ENCODE measurements at regions not wholly inside any gene's neighbourhood (a gene's known extent, or its start where the extent isn't known, plus 50 kb on each side); places are given as distances from the start of the nearest gene placed in this dataset.

DNA sequence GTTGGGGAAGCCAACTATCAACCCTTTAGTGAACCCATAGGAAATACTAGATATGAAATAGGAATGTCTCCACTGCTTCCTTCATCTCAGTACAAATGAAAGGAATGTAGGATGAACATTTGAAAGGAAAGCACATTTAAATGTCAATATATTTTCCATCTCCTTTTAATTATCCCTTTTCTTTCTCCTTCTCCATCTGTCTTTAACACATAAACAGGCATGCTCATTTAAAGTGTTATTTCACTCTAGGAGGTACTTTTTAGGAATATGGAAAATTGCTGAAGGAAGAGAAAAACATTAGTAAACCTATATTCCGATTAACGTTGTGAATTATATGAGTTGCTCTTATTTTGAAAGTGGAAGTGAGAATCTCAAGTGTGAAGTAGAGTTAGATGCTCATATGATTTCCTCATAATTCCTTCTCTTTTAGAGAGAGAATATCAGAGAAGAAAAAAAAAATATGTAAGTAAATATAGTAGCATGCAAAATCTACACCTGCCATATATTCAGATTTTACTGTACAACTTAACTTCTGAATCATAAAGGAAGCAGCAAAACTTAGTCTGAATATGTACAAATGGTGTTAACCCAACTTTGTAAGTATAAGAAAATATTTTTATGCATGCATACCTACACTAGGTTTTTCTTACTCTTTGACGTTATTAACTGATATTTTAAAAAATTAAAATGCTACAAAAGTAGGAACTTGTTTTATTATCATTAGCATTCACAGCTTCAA lies 406.9 kb upstream of the B3GALT2 start:
- ATAC-seq, result no peak
- no peak for TF ChIP-seq PPARA (CRISPR knock-in tag; IDR thresholded peaks at IDR 0.05; ENCODE audit: borderline replicate concordance)
- no peak for TF ChIP-seq ZFP30 (CRISPR knock-in tag; IDR thresholded peaks at IDR 0.05)
- no peak for TF ChIP-seq CSDC2 (CRISPR knock-in tag; IDR thresholded peaks at IDR 0.05)
- TF ChIP-seq OSR1 (CRISPR knock-in tag; IDR thresholded peaks at IDR 0.05), result no peak
- no peak for TF ChIP-seq SNAI2 (CRISPR knock-in tag; IDR thresholded peaks at IDR 0.05)
- no peak for TF ChIP-seq ZNF8 (CRISPR knock-in tag; IDR thresholded peaks at IDR 0.05)
- TF ChIP-seq GLIS3 (CRISPR knock-in tag; IDR thresholded peaks at IDR 0.05), result no peak
- no peak for TF ChIP-seq ZFP3 (CRISPR knock-in tag; IDR thresholded peaks at IDR 0.05)
- no peak for TF ChIP-seq ISL1 (CRISPR knock-in tag; IDR thresholded peaks at IDR 0.05)

DNA sequence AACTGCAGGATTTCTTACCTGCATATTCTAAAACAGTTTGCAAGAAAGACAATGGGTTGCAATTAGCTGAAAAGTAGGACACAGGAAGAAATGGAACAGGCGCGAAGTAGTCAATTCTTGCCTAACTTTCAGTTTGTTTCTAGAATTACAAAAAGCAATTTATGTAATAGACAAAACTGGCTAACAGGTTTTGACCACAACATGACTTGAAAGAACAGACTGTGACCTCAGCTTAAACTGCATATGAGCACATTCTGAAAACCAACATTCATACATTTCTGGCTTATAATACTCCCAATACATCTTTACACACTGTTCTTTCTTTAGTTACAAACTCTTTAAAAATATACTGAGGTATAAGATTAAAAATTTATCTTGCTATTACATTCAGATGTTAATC lies 405.9 kb upstream of the B3GALT2 start:
- no peak for ATAC-seq
- TF ChIP-seq ESRRG (CRISPR knock-in tag; IDR thresholded peaks at IDR 0.05) (no peak), ARNTL (CRISPR knock-in tag; IDR thresholded peaks at IDR 0.05; ENCODE audit: borderline replicate concordance, low read depth) (no peak)

DNA sequence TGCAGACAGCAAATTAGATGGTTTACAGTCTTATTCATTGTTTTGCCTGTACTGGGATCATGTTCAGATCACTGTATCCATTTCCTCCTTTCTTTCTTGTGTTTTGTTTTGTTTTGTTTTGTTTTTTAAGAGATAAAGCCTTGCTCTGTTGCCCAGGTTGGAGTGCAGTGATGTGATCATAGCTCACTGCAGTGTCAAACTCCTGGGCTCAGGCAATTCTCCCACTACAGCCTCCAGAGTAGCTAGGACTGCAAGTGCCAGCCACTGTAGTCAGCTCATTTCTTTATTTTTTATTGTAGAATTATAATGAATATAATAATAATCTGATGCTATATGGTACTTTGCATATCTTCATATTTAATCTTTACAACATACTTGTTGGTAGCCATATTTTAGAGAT lies 403.7 kb upstream of the B3GALT2 start:
- ATAC-seq, result peak; percentile 53

DNA sequence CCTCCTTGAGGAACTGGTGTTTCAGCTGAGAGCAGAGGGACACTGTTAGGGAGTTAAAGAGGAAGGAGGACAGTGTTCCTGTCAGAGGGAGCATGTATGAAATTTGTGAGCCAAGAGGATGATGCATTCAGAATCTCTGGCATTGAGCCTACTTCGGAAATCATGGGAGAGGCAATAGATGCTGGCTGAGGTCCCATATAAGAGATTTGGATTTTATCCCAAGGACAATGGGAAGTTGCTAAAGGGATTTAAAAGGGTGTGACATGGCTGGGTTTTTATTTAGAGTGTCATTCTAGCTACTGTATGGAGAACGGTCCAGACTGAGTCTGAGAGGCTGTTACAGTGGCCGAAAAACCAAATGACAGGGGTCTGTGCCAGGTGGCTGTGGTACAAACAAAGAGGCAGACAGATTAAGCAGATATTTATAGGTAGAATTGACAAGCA lies 403.2 kb upstream of the B3GALT2 start:
- ATAC-seq, result peak; percentile 74
- TF ChIP-seq CSDC2 (CRISPR knock-in tag; IDR thresholded peaks at IDR 0.05), result no peak
- no peak for TF ChIP-seq BACH2 (CRISPR knock-in tag; IDR thresholded peaks at IDR 0.05; ENCODE audit: borderline replicate concordance)
- TF ChIP-seq, protein P1, sequence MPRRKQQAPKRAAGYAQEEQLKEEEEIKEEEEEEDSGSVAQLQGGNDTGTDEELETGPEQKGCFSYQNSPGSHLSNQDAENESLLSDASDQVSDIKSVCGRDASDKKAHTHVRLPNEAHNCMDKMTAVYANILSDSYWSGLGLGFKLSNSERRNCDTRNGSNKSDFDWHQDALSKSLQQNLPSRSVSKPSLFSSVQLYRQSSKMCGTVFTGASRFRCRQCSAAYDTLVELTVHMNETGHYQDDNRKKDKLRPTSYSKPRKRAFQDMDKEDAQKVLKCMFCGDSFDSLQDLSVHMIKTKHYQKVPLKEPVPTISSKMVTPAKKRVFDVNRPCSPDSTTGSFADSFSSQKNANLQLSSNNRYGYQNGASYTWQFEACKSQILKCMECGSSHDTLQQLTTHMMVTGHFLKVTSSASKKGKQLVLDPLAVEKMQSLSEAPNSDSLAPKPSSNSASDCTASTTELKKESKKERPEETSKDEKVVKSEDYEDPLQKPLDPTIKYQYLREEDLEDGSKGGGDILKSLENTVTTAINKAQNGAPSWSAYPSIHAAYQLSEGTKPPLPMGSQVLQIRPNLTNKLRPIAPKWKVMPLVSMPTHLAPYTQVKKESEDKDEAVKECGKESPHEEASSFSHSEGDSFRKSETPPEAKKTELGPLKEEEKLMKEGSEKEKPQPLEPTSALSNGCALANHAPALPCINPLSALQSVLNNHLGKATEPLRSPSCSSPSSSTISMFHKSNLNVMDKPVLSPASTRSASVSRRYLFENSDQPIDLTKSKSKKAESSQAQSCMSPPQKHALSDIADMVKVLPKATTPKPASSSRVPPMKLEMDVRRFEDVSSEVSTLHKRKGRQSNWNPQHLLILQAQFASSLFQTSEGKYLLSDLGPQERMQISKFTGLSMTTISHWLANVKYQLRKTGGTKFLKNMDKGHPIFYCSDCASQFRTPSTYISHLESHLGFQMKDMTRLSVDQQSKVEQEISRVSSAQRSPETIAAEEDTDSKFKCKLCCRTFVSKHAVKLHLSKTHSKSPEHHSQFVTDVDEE (CRISPR knock-in tag; IDR thresholded peaks at IDR 0.05), result no peak
- no peak for TF ChIP-seq TCF4 (CRISPR knock-in tag; IDR thresholded peaks at IDR 0.05; ENCODE audit: borderline replicate concordance)
- TF ChIP-seq ZFP3 (CRISPR knock-in tag; IDR thresholded peaks at IDR 0.05), result no peak
- TF ChIP-seq OSR1 (CRISPR knock-in tag; IDR thresholded peaks at IDR 0.05), result no peak
- no peak for TF ChIP-seq RARB (CRISPR knock-in tag; IDR thresholded peaks at IDR 0.05)
- TF ChIP-seq PPARA (CRISPR knock-in tag; IDR thresholded peaks at IDR 0.05; ENCODE audit: borderline replicate concordance), result no peak

More for the DNA sequence above, 403.7 kb upstream of the B3GALT2 start:
- no peak for TF ChIP-seq ZNF565 (CRISPR knock-in tag; conservative IDR thresholded peaks at IDR 0.05; ENCODE audit: low read depth)
- no peak for TF ChIP-seq TCF4 (CRISPR knock-in tag; IDR thresholded peaks at IDR 0.05; ENCODE audit: borderline replicate concordance)
- TF ChIP-seq ARNTL (CRISPR knock-in tag; IDR thresholded peaks at IDR 0.05; ENCODE audit: borderline replicate concordance, low read depth), result no peak
- TF ChIP-seq, protein P1 (CRISPR knock-in tag; IDR thresholded peaks at IDR 0.05), result no peak

DNA sequence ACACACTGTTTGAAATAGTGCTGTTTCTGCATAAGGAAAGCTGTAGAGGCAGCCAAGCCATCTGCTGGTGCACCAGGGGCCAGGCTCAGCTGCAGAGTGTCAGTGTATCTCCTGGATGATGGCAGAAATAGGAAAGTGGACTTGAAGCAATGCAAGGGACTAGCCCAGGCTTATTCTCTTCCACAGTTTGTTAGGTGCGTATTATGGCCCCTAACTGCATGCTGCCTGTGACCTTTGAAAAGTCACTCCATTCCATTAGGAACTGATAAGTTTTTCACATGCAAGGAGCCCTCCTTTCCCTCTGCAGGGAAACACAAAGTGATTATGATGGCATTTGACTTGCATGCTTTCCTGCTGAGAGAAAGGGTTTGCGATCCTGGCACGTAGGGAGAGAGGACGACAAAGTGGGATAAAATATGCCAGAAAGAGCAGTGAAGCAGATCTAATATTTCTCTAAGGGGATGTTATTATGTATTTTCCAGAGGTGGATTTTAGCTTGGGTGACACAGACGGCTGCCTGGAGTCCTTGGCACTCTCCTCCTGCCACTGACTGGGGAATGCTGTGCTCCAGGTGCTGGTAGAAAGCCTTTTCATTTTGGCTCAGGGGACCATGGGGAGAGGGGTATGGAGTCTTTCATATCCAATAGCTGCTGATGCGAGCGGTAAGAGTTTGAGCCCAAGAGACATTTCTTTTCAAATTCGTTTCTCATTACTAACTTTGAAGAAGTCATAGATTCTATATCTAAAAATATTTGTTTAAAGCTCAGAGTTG lies 402.1 kb upstream of the B3GALT2 start:
- ATAC-seq, result peak; percentile 74
- TF ChIP-seq ZC3H10 (CRISPR knock-in tag; IDR thresholded peaks at IDR 0.05), result no peak
- no peak for TF ChIP-seq GLIS3 (CRISPR knock-in tag; IDR thresholded peaks at IDR 0.05)
- TF ChIP-seq, protein P2, sequence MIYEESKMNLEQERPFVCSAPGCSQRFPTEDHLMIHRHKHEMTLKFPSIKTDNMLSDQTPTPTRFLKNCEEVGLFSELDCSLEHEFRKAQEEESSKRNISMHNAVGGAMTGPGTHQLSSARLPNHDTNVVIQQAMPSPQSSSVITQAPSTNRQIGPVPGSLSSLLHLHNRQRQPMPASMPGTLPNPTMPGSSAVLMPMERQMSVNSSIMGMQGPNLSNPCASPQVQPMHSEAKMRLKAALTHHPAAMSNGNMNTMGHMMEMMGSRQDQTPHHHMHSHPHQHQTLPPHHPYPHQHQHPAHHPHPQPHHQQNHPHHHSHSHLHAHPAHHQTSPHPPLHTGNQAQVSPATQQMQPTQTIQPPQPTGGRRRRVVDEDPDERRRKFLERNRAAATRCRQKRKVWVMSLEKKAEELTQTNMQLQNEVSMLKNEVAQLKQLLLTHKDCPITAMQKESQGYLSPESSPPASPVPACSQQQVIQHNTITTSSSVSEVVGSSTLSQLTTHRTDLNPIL (CRISPR knock-in tag; IDR thresholded peaks at IDR 0.05; ENCODE audit: low read depth), result no peak
- no peak for TF ChIP-seq ARNTL (CRISPR knock-in tag; IDR thresholded peaks at IDR 0.05; ENCODE audit: borderline replicate concordance, low read depth)
- no peak for TF ChIP-seq ESRRG (CRISPR knock-in tag; IDR thresholded peaks at IDR 0.05)
- no peak for TF ChIP-seq ZNF565 (CRISPR knock-in tag; conservative IDR thresholded peaks at IDR 0.05; ENCODE audit: low read depth)
- no peak for TF ChIP-seq ZNF70 (CRISPR knock-in tag; IDR thresholded peaks at IDR 0.05)
- TF ChIP-seq, protein P1 (CRISPR knock-in tag; IDR thresholded peaks at IDR 0.05), result no peak
- no peak for TF ChIP-seq TCF4 (CRISPR knock-in tag; IDR thresholded peaks at IDR 0.05; ENCODE audit: borderline replicate concordance)
- TF ChIP-seq CSDC2 (CRISPR knock-in tag; IDR thresholded peaks at IDR 0.05), result no peak
- no peak for TF ChIP-seq BACH2 (CRISPR knock-in tag; IDR thresholded peaks at IDR 0.05; ENCODE audit: borderline replicate concordance)
- no peak for TF ChIP-seq TOX (CRISPR knock-in tag; IDR thresholded peaks at IDR 0.05; ENCODE audit: borderline replicate concordance)
- TF ChIP-seq RARB (CRISPR knock-in tag; IDR thresholded peaks at IDR 0.05), result no peak
- TF ChIP-seq ISL1 (CRISPR knock-in tag; IDR thresholded peaks at IDR 0.05), result no peak
- no peak for TF ChIP-seq PPARA (CRISPR knock-in tag; IDR thresholded peaks at IDR 0.05; ENCODE audit: borderline replicate concordance)
- no peak for TF ChIP-seq OSR1 (CRISPR knock-in tag; IDR thresholded peaks at IDR 0.05)
